ENCODE measurements at regions not wholly inside any gene's neighbourhood (a gene's known extent, or its start where the extent isn't known, plus 50 kb on each side); places are given as distances from the start of the nearest gene placed in this dataset.

DNA sequence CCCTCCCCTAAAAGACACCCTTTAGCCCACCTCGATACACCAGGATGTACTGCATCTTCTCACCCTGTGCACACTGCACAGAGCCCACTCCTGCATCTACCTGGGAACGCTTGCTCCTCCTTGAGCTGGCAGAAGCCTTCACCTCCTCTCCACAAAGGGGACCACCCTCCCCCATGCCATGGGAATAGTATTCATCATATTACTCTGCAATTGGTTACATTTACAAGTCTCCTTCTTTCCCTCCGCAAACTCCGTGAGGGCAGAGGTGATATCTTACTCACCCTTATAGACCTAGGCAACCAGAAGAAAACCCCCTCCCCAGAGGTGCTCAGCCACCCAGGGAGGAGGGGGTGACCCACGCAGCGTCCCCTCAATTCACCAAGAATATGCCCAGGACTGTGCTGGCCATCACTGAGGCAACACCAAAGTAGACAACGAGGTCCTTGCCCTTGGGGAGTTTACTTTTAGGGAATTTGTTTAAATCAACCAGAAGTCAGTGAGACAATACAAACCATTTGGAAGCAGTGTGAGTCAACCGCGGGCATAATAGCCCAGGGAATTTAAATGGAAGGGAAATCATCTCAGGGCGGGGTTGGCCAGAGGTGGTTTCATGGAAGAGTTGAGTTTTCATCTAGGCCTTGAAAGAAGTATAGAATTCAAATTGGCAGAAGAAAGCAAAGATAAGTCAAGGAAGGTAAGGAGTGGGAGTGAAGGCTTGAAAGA is 214.5 kb downstream of the BARX2 start:
- in situ Hi-C loops (cut with MboI; ENCODE audit: low sequenced_read_pairs): no loop called here

DNA sequence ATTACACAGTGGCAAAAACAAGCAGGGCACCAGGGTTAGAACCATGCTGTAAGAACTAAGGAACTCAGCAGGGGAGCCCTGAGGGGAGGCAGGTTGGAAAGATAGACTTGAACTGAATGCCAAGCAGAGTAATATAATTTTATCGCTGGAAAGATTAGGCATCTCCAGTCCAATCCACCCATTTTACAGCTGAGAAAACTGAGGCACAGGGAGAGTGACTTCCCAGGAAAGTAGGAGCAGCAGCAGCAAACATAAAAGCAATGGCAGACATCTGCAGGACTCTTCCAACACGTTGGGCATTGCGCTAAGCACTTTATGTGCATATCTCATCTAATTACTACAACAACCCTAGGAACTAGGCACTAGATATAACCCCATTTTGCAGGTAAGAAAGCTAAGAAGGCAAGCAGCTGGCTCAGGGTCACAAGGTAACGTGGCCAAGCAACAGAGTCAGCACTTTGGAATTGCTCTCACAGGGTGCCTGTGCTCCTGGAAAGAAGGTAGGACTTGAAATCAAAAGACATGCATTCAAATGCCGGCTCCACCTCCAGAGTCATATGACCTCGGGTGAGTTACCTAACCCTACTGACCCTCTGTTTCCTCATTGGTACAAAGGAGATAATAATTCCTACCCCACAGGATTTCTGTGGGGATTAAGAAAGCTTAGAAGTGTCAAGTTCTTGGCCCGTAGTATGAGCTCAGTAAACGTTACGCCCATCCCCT is 215.3 kb downstream of the BARX2 start:
- in situ Hi-C loops (cut with MboI; ENCODE audit: low sequenced_read_pairs): no loop called here

DNA sequence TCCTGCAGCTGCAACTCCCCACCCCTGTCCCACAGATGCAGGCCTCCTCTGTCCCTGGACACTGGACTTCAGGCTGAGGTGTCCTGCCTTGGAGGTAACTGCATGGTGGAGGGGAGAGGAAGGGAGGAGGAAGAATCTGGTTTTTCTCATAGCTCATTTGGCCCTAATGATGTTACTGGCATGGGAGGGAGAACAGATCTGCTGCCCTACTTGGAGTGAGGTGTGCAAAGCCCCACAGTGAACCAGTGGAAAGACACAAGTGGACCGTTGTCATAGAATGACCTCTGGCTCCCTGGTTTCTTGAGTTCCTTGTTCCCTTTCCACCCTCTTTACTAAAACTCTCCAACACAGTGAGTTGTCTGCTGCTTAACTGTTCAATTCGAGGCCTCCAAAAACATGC is 215.9 kb downstream of the BARX2 start:
- in situ Hi-C loops (cut with MboI; ENCODE audit: low sequenced_read_pairs): no loop called here

DNA sequence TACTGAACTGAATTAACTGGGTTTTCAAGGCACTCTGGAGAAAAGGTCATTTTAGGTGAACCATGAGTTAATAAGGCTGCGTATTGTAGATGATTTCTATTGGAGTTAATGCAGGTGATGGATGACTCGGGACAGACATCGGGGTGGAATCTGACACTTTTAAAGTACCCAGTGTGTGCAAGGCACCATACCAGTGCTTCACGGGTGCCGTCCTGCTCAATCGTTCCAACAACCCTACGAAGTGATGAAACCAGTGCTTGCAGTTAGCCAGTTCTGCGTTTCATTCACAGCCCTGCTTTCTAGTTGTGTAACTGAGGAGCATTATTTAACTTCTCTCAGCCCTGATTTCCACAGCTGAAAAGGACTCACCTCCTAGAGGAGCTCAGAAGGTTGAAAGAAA is 216.5 kb downstream of the BARX2 start:
- in situ Hi-C loops (cut with MboI; ENCODE audit: low sequenced_read_pairs): no loop called here

DNA sequence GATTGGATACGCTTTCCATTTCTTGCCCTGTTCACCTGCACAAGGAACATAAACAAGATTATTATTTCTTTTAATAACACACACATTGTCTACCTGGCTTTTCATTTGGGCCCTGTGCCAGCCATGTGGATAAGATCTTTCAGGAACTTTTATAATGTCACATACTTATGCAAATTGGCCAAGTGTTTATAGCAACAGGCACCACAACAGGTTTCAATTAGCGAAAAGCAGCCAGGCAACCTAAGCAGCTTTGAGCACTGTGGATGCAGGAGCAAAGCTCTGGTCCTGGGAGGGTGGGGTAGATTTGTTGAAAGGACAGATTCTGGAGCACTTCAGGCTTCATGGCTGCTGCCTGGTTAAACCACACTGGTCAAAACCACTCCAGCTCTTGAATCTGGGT is 217.4 kb downstream of the BARX2 start:
- in situ Hi-C loops (cut with MboI; ENCODE audit: low sequenced_read_pairs): no loop called here

DNA sequence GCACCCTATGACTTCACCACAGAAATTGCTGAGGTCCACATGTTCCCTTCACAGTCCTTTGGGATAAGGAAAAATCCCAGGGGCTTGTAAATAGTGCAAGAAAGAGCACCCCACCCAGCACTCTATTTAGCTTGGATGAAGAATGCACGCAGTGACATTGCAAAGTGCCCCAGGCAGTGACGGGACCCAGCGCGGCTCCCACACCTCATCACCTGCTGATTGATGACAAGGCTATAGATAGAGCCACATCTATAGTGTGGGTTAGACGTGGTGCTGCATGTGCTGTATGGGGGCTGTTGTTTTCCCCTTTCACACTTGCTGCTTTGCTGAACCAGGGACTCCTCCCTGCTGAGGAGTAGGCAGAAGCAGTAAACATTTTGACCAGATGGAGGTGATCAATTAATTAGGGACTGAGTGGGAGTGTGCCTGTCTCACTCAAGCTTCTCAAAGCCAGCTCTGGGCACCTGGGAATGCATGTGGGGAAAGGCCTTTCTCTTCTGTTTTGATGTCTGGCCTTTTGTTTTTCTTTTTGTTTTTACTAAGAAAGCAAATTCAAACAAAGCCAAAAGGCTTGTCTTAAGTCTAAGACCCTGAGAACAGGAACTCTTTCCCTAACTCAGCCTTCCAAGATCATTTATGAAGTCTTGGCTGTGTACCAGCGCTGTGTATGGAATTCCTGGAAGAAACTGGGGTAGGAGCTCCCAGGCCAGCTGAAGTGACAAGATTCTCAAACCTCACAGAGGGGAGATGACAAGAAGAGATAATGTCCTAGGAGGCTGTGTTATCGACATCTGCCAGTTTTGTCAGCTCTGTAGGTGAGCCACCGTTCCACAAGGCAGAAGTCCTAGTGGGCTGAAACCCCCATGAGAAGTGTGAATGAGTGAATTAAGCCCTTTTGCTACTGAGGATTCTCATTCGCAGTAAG is 219.7 kb downstream of the BARX2 start:
- in situ Hi-C loops (cut with MboI; ENCODE audit: low sequenced_read_pairs): no loop called here

DNA sequence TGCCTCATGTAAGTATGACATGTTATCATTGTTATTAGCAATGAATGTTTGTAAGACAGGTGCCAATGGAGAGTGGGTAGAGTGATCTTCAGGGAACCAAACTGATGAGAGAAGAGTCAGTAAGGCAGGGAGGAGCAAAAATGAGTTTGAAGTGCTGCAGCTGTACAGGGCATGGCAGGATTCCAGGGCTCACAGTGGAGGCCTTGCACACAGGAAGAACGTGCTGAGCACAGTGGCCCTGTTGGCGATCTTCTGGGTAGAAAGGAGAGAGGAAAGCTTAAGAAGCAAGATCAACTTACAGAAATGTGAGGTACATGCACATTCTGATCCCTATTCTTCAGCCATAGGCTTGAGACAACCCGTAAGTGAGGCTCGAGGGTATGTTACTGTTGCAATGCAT is 219.3 kb upstream of the TMEM45B start:
- in situ Hi-C loops (cut with MboI; ENCODE audit: low sequenced_read_pairs): no loop called here

DNA sequence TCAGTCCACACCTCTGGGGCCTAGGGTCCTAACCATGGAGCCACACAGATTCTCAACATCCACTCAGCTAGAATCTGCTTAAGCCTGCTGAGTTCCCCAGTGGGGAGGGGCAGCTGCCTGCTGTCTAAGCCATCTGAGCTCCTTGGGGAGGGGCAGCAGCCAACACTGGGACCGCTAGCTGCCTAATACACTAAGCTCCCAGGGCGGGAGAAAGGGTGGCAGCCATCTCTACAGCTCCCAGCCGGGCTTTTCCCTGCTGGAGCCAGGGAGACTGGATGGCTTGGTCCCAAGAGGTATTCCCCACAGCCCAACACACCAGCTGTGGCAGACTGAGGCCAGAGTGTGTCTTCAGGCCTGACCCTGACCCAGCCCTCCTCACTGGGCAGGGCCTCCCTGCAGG is 217.3 kb upstream of the TMEM45B start:
- in situ Hi-C loops (cut with MboI; ENCODE audit: low sequenced_read_pairs): no loop called here

DNA sequence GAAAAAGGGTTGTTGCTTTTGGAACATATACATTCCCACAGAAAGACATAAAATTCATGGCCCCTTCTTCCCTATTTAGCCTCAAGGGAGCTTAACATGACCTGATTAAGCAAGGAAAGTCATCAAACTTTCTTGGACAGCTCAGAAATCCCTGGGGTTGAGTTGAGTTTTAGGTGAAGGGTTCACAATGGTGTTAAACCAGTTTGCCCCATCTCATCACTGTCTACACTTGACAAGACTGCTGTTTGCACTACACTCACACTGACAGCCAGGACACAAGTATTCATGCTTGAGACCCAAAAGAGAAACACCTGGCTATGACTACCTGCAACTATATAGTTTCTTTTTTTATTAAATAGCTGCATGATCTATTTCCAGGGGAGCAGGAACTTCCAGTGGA is 209.8 kb upstream of the TMEM45B start:
- in situ Hi-C loops (cut with MboI; ENCODE audit: low sequenced_read_pairs): no loop called here

DNA sequence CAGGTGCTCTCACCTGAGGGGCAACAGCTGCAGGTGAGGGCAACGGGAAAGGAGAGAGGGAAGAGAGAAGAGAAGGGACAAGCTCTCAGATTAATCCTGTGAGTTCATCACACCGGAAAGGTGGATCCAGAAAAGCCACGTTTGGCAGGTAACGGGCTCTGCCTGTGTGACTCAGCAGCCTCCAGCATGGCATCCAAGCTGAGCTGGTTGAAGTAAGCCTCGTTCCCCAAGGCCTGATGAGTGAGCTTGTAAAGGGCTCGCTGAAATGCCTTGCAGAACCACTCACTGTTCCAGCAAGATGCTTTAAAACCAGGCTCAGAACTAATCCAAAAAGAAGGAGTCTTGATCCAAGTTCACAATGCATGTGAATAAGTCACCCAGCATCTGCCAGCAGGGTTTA is 206.9 kb upstream of the TMEM45B start:
- in situ Hi-C loops (cut with MboI; ENCODE audit: low sequenced_read_pairs): no loop called here

DNA sequence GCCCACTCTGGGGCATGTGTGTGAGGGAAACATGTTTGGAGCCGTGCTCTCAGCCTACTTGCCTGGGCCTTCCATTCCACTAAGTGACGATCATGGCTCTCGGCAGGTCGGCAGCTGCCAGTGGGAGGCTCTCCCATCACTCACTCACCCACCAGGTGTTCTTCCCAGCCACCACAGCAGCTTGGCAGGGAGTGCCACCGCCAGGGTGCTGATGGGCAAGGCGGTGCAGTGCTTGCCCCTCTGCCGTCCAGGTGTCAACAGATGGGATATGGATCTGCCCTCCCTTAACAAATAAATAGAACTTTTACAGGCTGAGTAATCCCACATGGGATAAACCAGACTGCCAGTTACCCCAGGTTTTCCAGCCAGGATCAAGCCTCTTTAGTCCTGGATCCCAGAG is 205.5 kb upstream of the TMEM45B start:
- in situ Hi-C loops (cut with MboI; ENCODE audit: low sequenced_read_pairs): no loop called here

DNA sequence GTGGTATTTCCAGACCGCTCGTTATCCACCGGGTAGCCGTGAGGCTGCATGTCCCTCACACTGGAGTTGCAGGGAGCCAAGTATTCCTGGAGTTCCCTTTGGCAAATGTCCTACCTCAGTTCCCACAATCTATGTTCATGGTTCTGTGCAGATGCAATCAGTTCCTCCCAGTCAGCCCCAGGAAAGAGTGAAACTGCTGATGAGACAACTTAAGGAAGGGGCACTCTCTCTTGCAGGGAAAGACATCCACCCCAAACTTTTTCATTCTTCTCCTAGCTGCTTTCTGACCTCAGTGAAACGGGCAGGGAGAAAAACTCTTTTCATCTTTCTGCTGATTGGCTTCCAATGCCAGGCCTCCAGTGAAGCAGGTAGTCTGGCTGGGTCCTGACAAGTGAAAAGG is 205.1 kb upstream of the TMEM45B start:
- in situ Hi-C loops (cut with MboI; ENCODE audit: low sequenced_read_pairs): no loop called here

DNA sequence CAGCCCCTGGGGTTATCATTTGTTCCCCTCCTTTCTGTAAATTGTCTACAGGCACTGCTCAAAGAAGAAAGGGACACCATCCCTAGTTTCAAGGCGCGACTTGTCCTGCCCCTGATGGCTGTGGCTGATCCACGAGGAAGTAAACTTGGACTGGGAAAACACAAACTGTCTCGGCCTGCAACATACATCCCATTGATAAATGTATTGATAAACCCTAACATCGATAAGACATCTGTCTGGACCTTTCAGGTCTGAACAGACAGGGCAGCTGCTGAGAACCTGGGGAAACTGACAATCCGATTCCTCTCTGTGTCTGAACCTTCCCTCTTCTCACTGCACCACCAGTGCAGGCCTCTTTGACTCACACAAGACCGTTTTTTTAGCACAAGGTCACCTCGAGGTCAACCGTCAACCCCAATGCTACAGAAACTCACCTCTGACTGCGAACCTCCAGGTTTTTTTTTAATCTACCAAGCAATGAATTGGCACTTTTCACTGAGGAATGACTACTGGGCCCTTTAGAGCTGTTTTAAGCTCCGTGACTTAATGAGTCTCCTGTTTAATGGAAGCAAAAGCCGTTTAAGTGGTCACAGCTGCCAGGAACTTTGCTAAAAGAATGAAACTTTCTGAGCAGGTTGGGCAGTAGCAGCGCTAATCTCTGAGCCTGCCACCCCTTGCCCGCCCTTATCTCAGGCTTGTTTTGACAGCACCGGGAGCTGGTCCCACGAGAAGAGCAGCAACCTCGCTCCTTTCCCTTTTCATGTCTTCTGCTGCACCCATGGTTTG is 203.8 kb upstream of the TMEM45B start:
- in situ Hi-C loops (cut with MboI; ENCODE audit: low sequenced_read_pairs): no loop called here

DNA sequence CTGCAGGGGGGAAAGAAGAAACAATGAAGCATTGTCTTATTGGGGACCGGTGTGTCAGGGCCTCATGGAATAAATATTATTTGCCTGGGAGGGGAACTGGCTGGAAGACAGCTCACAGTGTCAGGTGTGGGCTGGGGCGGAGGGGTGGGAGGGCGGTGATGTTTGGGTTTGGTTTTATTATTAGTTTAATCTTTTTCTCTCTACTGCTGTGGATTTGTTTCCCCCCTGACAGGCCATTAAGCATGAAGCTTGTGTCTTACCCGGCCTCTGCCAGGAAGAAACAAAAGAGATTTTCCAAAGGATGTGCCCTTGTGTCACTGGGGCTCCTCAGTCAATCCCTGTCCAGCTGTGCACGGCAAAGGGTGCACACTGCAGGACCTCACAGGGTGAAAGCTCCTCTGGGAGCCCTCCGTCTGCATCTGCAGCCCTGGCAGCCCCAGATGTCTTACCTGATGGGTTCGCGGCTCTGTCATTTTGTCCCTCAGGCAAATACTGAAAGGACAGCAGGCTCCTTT is 203.1 kb upstream of the TMEM45B start:
- in situ Hi-C loops (cut with MboI; ENCODE audit: low sequenced_read_pairs): no loop called here

DNA sequence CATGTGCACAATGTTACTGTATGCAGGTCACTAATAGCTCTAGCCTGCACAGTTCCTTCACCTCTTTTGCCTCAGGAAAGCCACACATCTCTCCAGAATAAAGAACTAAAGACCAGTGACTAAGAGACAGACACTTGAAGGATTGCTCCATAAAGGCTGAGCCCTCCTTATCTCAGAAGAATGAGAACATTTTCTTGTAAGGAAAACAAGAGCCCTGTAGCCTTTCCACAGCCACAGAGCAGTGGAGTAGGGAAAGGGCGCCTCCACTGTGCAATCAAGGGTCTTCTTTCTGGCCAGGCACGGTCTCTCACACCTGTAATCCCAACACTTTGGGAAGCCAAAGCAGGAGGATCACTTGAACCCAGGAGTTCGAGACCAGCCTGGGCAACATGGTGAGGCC is 202.6 kb upstream of the TMEM45B start:
- in situ Hi-C loops (cut with MboI; ENCODE audit: low sequenced_read_pairs): no loop called here

DNA sequence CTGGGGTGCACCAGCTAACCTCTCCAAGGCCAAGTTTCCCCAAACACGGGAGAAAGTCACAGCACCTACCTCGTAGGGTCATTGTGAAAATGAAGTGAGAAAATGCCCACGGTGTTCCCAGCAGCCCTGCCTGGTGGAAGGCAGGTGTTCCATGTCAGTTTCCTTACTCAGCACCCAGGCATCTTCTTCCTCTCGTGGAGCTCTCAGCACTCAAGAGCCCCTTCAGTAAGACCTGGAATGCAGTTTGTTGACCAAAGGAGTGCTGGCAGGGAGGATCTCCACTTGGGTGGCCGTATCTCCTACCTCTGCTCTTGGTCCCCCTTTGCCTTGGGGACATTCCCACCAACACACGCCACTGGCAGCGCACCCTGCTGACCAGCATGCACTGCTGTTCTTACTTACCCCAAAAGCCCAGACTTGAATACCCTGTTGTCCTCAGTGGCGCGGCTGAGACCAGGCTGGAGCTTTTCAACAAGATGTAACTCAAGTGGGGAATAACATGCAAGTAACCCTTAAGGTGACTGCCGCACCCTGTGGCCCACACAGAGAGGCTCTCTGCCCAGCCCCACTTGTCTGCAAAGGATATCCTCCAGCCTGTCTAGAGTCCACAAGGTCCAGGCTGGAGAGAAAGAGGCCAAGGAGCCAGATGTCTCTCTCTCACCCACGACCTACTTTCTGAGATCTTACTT is 201.2 kb upstream of the TMEM45B start:
- in situ Hi-C loops (cut with MboI; ENCODE audit: low sequenced_read_pairs): no loop called here

DNA sequence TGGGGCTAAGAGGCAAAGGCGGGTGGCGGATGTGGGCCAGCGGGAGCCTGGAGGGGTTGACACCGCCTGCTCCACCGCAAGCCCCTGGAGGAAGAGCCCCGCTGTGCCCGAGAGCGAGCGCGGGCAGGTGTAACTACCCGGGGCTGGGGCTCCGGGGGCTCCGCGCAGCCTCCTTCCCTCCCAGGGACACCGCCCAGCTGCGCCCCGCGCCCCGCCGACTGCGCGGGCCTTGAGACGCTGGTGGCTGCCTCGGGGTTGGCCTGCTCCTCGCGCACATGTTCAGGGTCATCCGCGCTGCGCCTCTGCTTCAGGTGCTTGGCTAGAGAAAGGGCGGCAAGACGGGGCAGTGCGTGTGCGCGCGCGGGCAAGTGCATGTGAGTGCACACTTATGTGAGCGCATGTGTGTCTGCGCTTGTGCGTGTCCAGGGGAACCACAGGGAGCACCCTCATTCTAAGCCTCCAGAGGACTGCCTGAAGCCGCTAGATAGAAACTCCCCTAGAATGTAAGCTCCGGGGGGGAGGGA is 197.5 kb upstream of the TMEM45B start:
- in situ Hi-C loops (cut with MboI; ENCODE audit: low sequenced_read_pairs): no loop called here

DNA sequence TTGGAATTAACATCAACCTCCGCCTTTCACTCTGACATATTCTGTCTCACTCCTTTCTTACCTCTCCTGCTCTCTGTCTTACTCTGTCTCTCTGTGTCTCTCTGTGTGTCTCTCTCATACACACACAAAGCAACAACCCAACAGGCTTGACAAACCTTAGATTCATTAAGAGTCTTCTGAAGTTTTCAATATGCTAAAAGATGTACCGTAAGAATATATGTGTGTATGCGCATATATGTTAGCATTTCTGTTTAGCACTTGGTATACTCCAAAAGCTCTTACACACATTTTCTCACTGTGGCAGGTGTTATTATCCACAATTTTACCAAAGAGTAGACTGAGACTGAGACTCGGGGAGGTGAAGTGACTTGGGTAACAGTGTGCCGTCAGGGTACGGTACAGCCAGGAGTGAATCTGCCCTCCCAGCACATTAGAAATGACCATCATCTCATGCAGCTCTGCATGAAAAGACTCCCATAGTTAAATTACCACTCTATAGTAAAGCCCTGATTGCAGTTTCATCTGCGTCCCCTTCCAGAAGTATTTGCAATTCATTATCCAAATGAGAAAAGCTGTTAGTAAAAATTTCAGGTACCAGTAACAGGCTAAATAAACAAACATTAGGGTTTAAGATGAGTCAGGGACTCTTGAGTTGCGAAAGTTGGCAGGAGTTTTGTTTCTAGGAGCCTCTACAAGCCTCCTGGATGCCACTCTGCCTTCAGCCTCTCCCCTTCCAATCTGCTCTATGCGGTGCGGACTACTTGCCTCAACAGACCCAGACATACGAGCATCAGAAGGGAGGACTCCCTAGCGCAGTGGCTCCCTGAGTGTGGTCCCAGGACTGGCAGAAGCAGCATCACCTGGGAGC is 195.2 kb upstream of the TMEM45B start:
- in situ Hi-C loops (cut with MboI; ENCODE audit: low sequenced_read_pairs): no loop called here

DNA sequence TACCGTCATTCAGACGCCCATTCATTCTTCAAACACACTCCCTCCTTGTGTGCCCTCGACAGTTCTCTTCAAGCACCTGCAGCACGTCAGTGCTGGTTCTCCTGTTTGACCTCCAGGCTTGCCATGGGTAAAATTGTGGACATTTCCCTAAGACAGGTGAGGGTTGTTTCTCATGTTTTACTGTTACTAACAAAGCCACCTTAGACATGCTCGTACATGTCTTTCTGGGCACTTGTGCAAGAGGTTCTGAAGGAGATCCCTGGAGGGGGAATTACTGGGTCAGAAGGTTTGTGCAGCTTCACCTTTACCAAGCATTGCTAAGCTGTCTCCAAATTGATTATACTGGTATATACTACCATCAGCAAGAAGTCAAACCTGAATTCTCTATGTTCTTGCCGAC is 189.7 kb upstream of the TMEM45B start:
- in situ Hi-C loops (cut with MboI; ENCODE audit: low sequenced_read_pairs): no loop called here

Data from HL-60/S4 treated with retinoic acid at 250 ng/mL for 4 days and 3 days (cell line).